ENCODE measurements at regions not wholly inside any gene's neighbourhood (a gene's known extent, or its start where the extent isn't known, plus 50 kb on each side); places are given as distances from the start of the nearest gene placed in this dataset.

DNA sequence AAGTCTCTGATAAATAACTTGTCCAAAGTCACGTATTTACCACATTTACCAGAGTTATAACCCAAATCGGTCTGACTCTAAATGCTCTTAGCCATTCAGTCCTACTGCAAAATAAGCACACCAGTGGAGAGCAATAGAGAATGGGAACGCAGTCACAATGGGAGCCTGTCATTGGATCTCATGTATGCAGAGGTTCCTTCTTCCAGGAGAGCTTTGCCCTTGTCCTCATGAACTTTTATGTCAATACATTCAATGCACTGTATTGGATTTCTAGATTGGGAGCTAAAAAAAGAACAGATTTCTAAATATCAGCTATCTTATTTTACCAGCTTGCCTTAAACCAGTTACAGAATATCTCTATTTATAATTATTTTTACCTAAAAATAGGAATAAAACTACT is 149.1 kb upstream of the CXXC4 start (continued):
- TF ChIP-seq, protein P1, sequence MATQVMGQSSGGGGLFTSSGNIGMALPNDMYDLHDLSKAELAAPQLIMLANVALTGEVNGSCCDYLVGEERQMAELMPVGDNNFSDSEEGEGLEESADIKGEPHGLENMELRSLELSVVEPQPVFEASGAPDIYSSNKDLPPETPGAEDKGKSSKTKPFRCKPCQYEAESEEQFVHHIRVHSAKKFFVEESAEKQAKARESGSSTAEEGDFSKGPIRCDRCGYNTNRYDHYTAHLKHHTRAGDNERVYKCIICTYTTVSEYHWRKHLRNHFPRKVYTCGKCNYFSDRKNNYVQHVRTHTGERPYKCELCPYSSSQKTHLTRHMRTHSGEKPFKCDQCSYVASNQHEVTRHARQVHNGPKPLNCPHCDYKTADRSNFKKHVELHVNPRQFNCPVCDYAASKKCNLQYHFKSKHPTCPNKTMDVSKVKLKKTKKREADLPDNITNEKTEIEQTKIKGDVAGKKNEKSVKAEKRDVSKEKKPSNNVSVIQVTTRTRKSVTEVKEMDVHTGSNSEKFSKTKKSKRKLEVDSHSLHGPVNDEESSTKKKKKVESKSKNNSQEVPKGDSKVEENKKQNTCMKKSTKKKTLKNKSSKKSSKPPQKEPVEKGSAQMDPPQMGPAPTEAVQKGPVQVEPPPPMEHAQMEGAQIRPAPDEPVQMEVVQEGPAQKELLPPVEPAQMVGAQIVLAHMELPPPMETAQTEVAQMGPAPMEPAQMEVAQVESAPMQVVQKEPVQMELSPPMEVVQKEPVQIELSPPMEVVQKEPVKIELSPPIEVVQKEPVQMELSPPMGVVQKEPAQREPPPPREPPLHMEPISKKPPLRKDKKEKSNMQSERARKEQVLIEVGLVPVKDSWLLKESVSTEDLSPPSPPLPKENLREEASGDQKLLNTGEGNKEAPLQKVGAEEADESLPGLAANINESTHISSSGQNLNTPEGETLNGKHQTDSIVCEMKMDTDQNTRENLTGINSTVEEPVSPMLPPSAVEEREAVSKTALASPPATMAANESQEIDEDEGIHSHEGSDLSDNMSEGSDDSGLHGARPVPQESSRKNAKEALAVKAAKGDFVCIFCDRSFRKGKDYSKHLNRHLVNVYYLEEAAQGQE (IDR thresholded peaks at IDR 0.05; ENCODE audit: low read depth, low read length): no peak

DNA sequence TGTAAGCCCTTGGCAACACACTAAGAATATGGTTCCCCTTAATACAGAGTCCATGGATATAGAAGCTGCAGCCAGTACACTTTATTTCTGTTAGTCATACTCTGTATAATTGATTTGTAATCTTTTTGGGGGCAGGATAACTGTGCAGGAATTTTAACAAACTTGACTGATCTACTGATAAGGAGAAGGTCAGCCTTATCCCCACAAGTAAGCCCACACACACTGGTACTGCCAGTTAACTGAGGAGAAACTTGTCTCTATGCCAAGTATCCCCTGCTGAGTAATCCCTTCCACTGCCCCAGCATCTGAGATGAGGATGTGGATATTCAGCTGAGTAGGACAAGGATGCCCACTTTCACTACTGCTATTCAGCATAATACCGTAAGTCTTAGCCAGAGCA is 154.9 kb upstream of the CXXC4 start:
- H3K9me3 ChIP-seq (replicated peaks; ENCODE audit: control insufficient read depth, insufficient read depth, low read length): peaks cover 9% of the 10 kb centered on the region; the same call in 2 of the 3 replicates
- intact Hi-C loops (cut with micrococcal nuclease; ENCODE audit: unreplicated experiment) (no loop called here), in situ Hi-C loops (cut with MboI) (no loop called here)
- DNase-seq (ENCODE audit: low read depth, low spot score): no peak
- SMC1A ChIA-PET (ENCODE audit: uncharacterized antibody, unreplicated experiment): no interaction called here
- H3K27me3 ChIP-seq (replicated peaks in 1 of 2; ENCODE audit: control insufficient read depth in 2 of 2, insufficient read depth in 2 of 2, low read length in 1 of 2): no peaks in the 10 kb centered on the region
- no peak overlapping the region for H3K4me3 ChIP-seq
- no peaks in the 10 kb centered on the region for H3K79me2 ChIP-seq (ENCODE audit: control insufficient read depth, insufficient read depth, low read length)
- RAD21 ChIA-PET (ENCODE audit: unreplicated experiment): no interaction called here
- H3K36me3 ChIP-seq (ENCODE audit: control insufficient read depth in 2 of 2, insufficient read depth in 2 of 2, low read length in 1 of 2): no peaks in the 10 kb centered on the region
- no peak overlapping the region for H3K4me2 ChIP-seq (ENCODE audit: control insufficient read depth, insufficient read depth)
- ATAC-seq: no peak
- H4K20me1 ChIP-seq (ENCODE audit: control insufficient read depth, insufficient read depth): no peaks in the 10 kb centered on the region
- no TSS peak for BruUV-seq (replicated peaks)
- no peak overlapping the region for H3K9ac ChIP-seq (ENCODE audit: control insufficient read depth, insufficient read depth, low read length)
- FAIRE-seq: no peak
- POLR2A ChIA-PET: no interaction called here
- no peak overlapping the region for H3K27ac ChIP-seq (ENCODE audit: control insufficient read depth, insufficient read depth)
- H2AFZ ChIP-seq (ENCODE audit: control insufficient read depth, low read depth, low read length): no peak overlapping the region
- H3K4me1 ChIP-seq (ENCODE audit: control insufficient read depth, insufficient read depth, low read length): no peaks in the 10 kb centered on the region
- CTCF ChIA-PET: interaction anchor here (1.1 kb wide), 1 partner anchor 11 kb away, joined by 3 read pairs; no protein-coding TSS in a partner anchor
- 43% methylated on average over 1 of the region's 1 CpG for WGBS (ENCODE audit: insufficient coverage, insufficient replicate concordance, low lambda C conversion rate, missing lambda C conversion rate)
- TF ChIP-seq, protein P2, sequence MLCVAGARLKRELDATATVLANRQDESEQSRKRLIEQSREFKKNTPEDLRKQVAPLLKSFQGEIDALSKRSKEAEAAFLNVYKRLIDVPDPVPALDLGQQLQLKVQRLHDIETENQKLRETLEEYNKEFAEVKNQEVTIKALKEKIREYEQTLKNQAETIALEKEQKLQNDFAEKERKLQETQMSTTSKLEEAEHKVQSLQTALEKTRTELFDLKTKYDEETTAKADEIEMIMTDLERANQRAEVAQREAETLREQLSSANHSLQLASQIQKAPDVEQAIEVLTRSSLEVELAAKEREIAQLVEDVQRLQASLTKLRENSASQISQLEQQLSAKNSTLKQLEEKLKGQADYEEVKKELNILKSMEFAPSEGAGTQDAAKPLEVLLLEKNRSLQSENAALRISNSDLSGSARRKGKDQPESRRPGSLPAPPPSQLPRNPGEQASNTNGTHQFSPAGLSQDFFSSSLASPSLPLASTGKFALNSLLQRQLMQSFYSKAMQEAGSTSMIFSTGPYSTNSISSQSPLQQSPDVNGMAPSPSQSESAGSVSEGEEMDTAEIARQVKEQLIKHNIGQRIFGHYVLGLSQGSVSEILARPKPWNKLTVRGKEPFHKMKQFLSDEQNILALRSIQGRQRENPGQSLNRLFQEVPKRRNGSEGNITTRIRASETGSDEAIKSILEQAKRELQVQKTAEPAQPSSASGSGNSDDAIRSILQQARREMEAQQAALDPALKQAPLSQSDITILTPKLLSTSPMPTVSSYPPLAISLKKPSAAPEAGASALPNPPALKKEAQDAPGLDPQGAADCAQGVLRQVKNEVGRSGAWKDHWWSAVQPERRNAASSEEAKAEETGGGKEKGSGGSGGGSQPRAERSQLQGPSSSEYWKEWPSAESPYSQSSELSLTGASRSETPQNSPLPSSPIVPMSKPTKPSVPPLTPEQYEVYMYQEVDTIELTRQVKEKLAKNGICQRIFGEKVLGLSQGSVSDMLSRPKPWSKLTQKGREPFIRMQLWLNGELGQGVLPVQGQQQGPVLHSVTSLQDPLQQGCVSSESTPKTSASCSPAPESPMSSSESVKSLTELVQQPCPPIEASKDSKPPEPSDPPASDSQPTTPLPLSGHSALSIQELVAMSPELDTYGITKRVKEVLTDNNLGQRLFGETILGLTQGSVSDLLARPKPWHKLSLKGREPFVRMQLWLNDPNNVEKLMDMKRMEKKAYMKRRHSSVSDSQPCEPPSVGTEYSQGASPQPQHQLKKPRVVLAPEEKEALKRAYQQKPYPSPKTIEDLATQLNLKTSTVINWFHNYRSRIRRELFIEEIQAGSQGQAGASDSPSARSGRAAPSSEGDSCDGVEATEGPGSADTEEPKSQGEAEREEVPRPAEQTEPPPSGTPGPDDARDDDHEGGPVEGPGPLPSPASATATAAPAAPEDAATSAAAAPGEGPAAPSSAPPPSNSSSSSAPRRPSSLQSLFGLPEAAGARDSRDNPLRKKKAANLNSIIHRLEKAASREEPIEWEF (IDR thresholded peaks at IDR 0.05; ENCODE audit: insufficient replicate concordance, low read depth, low read length): no peak
- TF ChIP-seq RAD21 (IDR thresholded peaks at IDR 0.05; ENCODE audit: insufficient read depth, low read depth, low read length) (no peak), YY1 (IDR thresholded peaks at IDR 0.05; ENCODE audit: low read depth, low read length) (no peak), MTA3 (IDR thresholded peaks at IDR 0.05; ENCODE audit: borderline replicate concordance, low read length) (no peak), SUZ12 (IDR thresholded peaks at IDR 0.05; ENCODE audit: unreplicated experiment) (no peak)
- TF ChIP-seq, protein P3, sequence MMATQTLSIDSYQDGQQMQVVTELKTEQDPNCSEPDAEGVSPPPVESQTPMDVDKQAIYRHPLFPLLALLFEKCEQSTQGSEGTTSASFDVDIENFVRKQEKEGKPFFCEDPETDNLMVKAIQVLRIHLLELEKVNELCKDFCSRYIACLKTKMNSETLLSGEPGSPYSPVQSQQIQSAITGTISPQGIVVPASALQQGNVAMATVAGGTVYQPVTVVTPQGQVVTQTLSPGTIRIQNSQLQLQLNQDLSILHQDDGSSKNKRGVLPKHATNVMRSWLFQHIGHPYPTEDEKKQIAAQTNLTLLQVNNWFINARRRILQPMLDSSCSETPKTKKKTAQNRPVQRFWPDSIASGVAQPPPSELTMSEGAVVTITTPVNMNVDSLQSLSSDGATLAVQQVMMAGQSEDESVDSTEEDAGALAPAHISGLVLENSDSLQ (IDR thresholded peaks at IDR 0.05): no peak
- TF ChIP-seq, protein P4, sequence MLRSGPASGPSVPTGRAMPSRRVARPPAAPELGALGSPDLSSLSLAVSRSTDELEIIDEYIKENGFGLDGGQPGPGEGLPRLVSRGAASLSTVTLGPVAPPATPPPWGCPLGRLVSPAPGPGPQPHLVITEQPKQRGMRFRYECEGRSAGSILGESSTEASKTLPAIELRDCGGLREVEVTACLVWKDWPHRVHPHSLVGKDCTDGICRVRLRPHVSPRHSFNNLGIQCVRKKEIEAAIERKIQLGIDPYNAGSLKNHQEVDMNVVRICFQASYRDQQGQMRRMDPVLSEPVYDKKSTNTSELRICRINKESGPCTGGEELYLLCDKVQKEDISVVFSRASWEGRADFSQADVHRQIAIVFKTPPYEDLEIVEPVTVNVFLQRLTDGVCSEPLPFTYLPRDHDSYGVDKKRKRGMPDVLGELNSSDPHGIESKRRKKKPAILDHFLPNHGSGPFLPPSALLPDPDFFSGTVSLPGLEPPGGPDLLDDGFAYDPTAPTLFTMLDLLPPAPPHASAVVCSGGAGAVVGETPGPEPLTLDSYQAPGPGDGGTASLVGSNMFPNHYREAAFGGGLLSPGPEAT (IDR thresholded peaks at IDR 0.05; ENCODE audit: low read depth): no peak

All from GM12878 (cell line).